ENCODE measurements at regions not wholly inside any gene's neighbourhood (a gene's known extent, or its start where the extent isn't known, plus 50 kb on each side); places are given as distances from the start of the nearest gene placed in this dataset.
A peak's percentile ranks its signal among the peaks of the same experiment; 100 is the strongest.

DNA sequence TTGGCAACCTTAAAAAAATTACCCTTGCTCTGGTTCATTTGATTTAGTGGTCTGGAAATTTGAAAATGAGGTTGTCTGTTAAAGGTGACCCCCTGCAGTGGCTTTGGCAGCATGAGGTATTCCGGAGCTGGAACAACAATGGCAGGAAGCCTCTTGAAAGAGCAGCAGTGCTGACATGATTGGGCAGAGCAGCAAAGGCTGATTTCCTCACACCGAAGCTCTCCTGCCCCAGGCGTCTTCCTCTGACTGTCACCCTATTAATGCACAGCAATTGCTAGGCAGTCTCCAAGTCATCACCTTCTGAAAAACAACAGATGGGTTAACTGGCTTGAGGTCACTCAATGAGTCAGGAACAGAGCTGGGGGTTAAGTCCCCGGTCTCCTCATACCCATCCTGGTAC is 241.8 kb upstream of the MMS22L start:
- H3K4me1 ChIP-seq, result peaks cover 33% of the 10 kb centered on the region
- H2AFZ ChIP-seq (replicated peaks), result no peak overlapping the region
- H3F3A ChIP-seq (ENCODE audit: low read depth), result peaks cover 19% of the 10 kb centered on the region
- H3K27me3 ChIP-seq, result no peaks in the 10 kb centered on the region
- no peak for TF ChIP-seq EZH2 (IDR thresholded peaks at IDR 0.05)
- no peak for TF ChIP-seq EZH2phosphoT487 (IDR thresholded peaks at IDR 0.05)
- TF ChIP-seq, protein P1, sequence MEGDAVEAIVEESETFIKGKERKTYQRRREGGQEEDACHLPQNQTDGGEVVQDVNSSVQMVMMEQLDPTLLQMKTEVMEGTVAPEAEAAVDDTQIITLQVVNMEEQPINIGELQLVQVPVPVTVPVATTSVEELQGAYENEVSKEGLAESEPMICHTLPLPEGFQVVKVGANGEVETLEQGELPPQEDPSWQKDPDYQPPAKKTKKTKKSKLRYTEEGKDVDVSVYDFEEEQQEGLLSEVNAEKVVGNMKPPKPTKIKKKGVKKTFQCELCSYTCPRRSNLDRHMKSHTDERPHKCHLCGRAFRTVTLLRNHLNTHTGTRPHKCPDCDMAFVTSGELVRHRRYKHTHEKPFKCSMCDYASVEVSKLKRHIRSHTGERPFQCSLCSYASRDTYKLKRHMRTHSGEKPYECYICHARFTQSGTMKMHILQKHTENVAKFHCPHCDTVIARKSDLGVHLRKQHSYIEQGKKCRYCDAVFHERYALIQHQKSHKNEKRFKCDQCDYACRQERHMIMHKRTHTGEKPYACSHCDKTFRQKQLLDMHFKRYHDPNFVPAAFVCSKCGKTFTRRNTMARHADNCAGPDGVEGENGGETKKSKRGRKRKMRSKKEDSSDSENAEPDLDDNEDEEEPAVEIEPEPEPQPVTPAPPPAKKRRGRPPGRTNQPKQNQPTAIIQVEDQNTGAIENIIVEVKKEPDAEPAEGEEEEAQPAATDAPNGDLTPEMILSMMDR (IDR thresholded peaks at IDR 0.05), result no peak
- H3K79me2 ChIP-seq (ENCODE audit: low read depth), result no peaks in the 10 kb centered on the region
- no peak overlapping the region for H3K9ac ChIP-seq
- H3K27ac Mint-ChIP-seq, result peak overlapping the region; percentile 92
- no peaks in the 10 kb centered on the region for H3K9me3 ChIP-seq (ENCODE audit: low read depth)
- peak overlapping the region; percentile 38 for H3K27ac ChIP-seq
- peaks cover 4% of the 10 kb centered on the region for H3K9me3 Mint-ChIP-seq
- H3K27me3 Mint-ChIP-seq (ENCODE audit: insufficient read depth, low read depth), result no peaks in the 10 kb centered on the region
- no peaks in the 10 kb centered on the region for H3K36me3 Mint-ChIP-seq
- H3K4me1 Mint-ChIP-seq, result peaks cover 23% of the 10 kb centered on the region
- H3K4me3 ChIP-seq, result no peak overlapping the region
- no peaks in the 10 kb centered on the region for H4K20me1 ChIP-seq (ENCODE audit: low read depth)
- H3K4me3 Mint-ChIP-seq, result peak overlapping the region; percentile 46
- H3K36me3 ChIP-seq, result no peaks in the 10 kb centered on the region
- peak; percentile 76 for DNase-seq (ENCODE audit: low spot score)
- peak overlapping the region; percentile 39 for H3K4me2 ChIP-seq

DNA sequence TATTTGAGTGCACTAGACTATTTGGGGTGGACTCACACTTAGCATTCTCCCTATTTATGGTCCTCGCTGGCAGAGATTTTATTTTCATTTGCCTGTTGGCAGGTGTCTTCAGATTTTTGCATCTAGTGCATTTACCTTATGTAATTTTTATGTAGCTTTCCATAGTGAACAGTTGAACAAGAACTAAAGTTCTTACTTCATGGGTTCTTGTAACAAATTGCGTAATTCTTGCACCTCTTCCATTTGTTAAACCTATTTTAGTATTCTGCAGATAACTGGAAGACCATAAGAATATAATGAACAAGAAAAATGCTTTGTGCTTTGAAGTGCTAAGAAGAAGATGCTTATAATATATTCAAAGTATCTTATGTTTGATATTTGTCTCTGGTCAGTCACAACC is 252.8 kb upstream of the MMS22L start:
- Histone ChIP-seq H2AFZ (replicated peaks) (no peak overlapping the region), H3K4me1 (no peaks in the 10 kb centered on the region), H3F3A (ENCODE audit: low read depth) (no peaks in the 10 kb centered on the region), H3K4me2 (no peak overlapping the region), H3K4me3 (no peak overlapping the region), H3K79me2 (ENCODE audit: low read depth) (no peaks in the 10 kb centered on the region), H3K9ac (no peak overlapping the region), H3K36me3 (no peaks in the 10 kb centered on the region), H3K9me3 (ENCODE audit: low read depth) (no peaks in the 10 kb centered on the region), H4K20me1 (ENCODE audit: low read depth) (no peaks in the 10 kb centered on the region), H3K27me3 (no peaks in the 10 kb centered on the region), H3K27ac (no peak overlapping the region)
- no peaks in the 10 kb centered on the region for H3K4me1 Mint-ChIP-seq
- TF ChIP-seq EZH2phosphoT487 (IDR thresholded peaks at IDR 0.05) (no peak), EZH2 (IDR thresholded peaks at IDR 0.05) (no peak)
- TF ChIP-seq, protein P1 (IDR thresholded peaks at IDR 0.05), result no peak
- no peak for DNase-seq (ENCODE audit: low spot score)
- H3K9me3 Mint-ChIP-seq, result no peaks in the 10 kb centered on the region
- H3K36me3 Mint-ChIP-seq, result no peaks in the 10 kb centered on the region
- no peaks in the 10 kb centered on the region for H3K27me3 Mint-ChIP-seq (ENCODE audit: insufficient read depth, low read depth)
- no peak overlapping the region for H3K4me3 Mint-ChIP-seq
- H3K27ac Mint-ChIP-seq, result no peak overlapping the region

DNA sequence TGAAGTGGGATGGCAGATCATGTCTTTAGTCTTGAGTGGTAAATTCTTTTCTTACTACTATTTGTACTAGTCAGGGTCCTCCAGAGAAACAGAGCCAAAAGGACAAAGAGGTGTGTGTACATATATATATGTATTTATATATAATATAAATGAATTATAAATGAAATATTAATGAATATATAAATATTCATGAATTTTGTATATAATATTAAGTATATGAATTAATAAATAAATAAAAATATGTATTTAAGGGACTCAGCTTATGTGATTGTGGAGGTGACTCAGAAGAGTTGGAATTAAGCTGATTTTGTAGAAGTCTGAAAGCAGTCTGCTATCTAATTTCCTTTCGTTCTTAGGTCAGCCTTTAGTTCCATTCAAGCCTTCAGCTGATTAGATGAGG is 265.3 kb upstream of the MMS22L start:
- Histone ChIP-seq H4K20me1 (ENCODE audit: low read depth) (no peaks in the 10 kb centered on the region), H3K36me3 (no peaks in the 10 kb centered on the region), H3K4me2 (no peak overlapping the region), H3K9ac (no peak overlapping the region), H2AFZ (replicated peaks) (no peak overlapping the region), H3K27me3 (no peaks in the 10 kb centered on the region), H3K27ac (no peak overlapping the region), H3K4me3 (no peak overlapping the region), H3K4me1 (no peaks in the 10 kb centered on the region), H3K79me2 (ENCODE audit: low read depth) (no peaks in the 10 kb centered on the region), H3K9me3 (ENCODE audit: low read depth) (no peaks in the 10 kb centered on the region), H3F3A (ENCODE audit: low read depth) (no peaks in the 10 kb centered on the region)
- Mint-ChIP-seq H3K27me3 (ENCODE audit: insufficient read depth, low read depth) (peaks cover 4% of the 10 kb centered on the region), H3K27ac (no peak overlapping the region), H3K9me3 (peaks cover 13% of the 10 kb centered on the region), H3K4me1 (no peaks in the 10 kb centered on the region), H3K4me3 (no peak overlapping the region), H3K36me3 (no peaks in the 10 kb centered on the region)
- no peak for DNase-seq (ENCODE audit: low spot score)
- TF ChIP-seq EZH2 (IDR thresholded peaks at IDR 0.05) (no peak), EZH2phosphoT487 (IDR thresholded peaks at IDR 0.05) (no peak)
- TF ChIP-seq, protein P1 (IDR thresholded peaks at IDR 0.05), result no peak

All from neural progenitor cell (in vitro differentiated cells).